ENCODE measurements at regions not wholly inside any gene's neighbourhood (a gene's known extent, or its start where the extent isn't known, plus 50 kb on each side); places are given as distances from the start of the nearest gene placed in this dataset.
A peak's percentile ranks its signal among the peaks of the same experiment; 100 is the strongest.

- Histone ChIP-seq H3K4me3 (no peak overlapping the region), H3K27ac (no peak overlapping the region)
Measured at GRCh38 chr2:235238537-235238936, 255.3 kb upstream of the AGAP1 start.

GRCh38 chr2:235240574-235240973 is 253.3 kb upstream of the AGAP1 start:
- Histone ChIP-seq H3K27ac (no peak overlapping the region), H3K4me3 (no peak overlapping the region)

- Histone ChIP-seq H3K4me3 (no peak overlapping the region), H3K27ac (peak overlapping the region in 7 of 21 experiments; percentile 9 to 50 (median 32))
Measured at GRCh38 chr2:235244255-235245220, 249.3 kb upstream of the AGAP1 start.

- Histone ChIP-seq H3K27ac (no peak overlapping the region), H3K4me3 (no peak overlapping the region)
Measured at GRCh38 chr2:235247001-235247400, 246.8 kb upstream of the AGAP1 start.

GRCh38 chr2:235255693-235256092 is 238.2 kb upstream of the AGAP1 start:
- Histone ChIP-seq H3K27ac (no peak overlapping the region), H3K4me3 (no peak overlapping the region)

- Histone ChIP-seq H3K27ac (no peak overlapping the region), H3K4me3 (no peak overlapping the region)
Measured at GRCh38 chr2:235257590-235257989, 236.3 kb upstream of the AGAP1 start.

- H3K4me3 ChIP-seq = no peak overlapping the region
- peak overlapping the region in 3 of 21 experiments; percentile 28 to 67 (median 63) for H3K27ac ChIP-seq
Measured at GRCh38 chr2:235262750-235263149, 231.1 kb upstream of the AGAP1 start.

GRCh38 chr2:235263205-235264120 is 230.4 kb upstream of the AGAP1 start:
- H3K27ac ChIP-seq = peak overlapping the region in 11 of 21 experiments; percentile 7 to 67 (median 47)
- no peak overlapping the region for H3K4me3 ChIP-seq

GRCh38 chr2:235264121-235264493 is 229.7 kb upstream of the AGAP1 start:
- Histone ChIP-seq H3K27ac (peak overlapping the region in 9 of 21 experiments; percentile 7 to 52 (median 44)), H3K4me3 (no peak overlapping the region)

- Histone ChIP-seq H3K27ac (peak overlapping the region in 2 of 21 experiments; percentile 47 to 52), H3K4me3 (no peak overlapping the region)
Measured at GRCh38 chr2:235264512-235264911, 229.3 kb upstream of the AGAP1 start.

- Histone ChIP-seq H3K27ac (no peak overlapping the region), H3K4me3 (no peak overlapping the region)
Measured at GRCh38 chr2:235265348-235265965, 228.4 kb upstream of the AGAP1 start.

GRCh38 chr2:235267251-235267650 is 226.6 kb upstream of the AGAP1 start:
- H3K27ac ChIP-seq = no peak overlapping the region
- no peak overlapping the region for H3K4me3 ChIP-seq

GRCh38 chr2:235268535-235268934 is 225.3 kb upstream of the AGAP1 start:
- Histone ChIP-seq H3K4me3 (no peak overlapping the region), H3K27ac (no peak overlapping the region)

- H3K27ac ChIP-seq = no peak overlapping the region
Measured at GRCh38 chr2:235270291-235270690, 223.6 kb upstream of the AGAP1 start.

GRCh38 chr2:235270956-235271355 is 222.9 kb upstream of the AGAP1 start:
- no peak overlapping the region for H3K27ac ChIP-seq
- no peak overlapping the region for H3K4me3 ChIP-seq

More at GRCh38 chr2:235270291-235270690, 223.6 kb upstream of the AGAP1 start:
- H3K4me3 ChIP-seq = no peak overlapping the region

GRCh38 chr2:235271936-235272335 is 221.9 kb upstream of the AGAP1 start:
- Histone ChIP-seq H3K4me3 (no peak overlapping the region), H3K27ac (no peak overlapping the region)

- H3K4me3 ChIP-seq = no peak overlapping the region
- H3K27ac ChIP-seq = no peak overlapping the region
Measured at GRCh38 chr2:235274023-235274422, 219.8 kb upstream of the AGAP1 start.

- Histone ChIP-seq H3K27ac (no peak overlapping the region), H3K4me3 (no peak overlapping the region)
Measured at GRCh38 chr2:235277485-235277884, 216.4 kb upstream of the AGAP1 start.

- Histone ChIP-seq H3K27ac (no peak overlapping the region), H3K4me3 (no peak overlapping the region)
Measured at GRCh38 chr2:235278771-235279355, 215.0 kb upstream of the AGAP1 start.

GRCh38 chr2:235279965-235280364 is 213.9 kb upstream of the AGAP1 start:
- no peak overlapping the region for H3K27ac ChIP-seq
- no peak overlapping the region for H3K4me3 ChIP-seq
